SK-N-SH (cell line): ENCODE measurements at regions not wholly inside any gene's neighbourhood (a gene's known extent, or its start where the extent isn't known, plus 50 kb on each side); places are given as distances from the start of the nearest gene placed in this dataset.

Experiments used
- NFIC ChIP-seq: IDR thresholded peaks from 2 replicates; pipeline ENCODE4 v1.4.0; 2012; ENCODE audit warnings: borderline replicate concordance
- TAF1 ChIP-seq: IDR thresholded peaks from 2 replicates; pipeline ENCODE4 v1.6.1; 2012; ENCODE audit warnings: low read depth, mild to moderate bottlenecking, low read length, moderate library complexity, borderline replicate concordance

GRCh38 chr7:83267141-83267631 lies 104.5 kb upstream of the PCLO start:
- TF ChIP-seq NFIC: no peak
- TF ChIP-seq TAF1: no peak
